GM06990 (cell line): ENCODE measurements at regions not wholly inside any gene's neighbourhood (a gene's known extent, or its start where the extent isn't known, plus 50 kb on each side); places are given as distances from the start of the nearest gene placed in this dataset.
A peak's percentile ranks its signal among the peaks of the same experiment; 100 is the strongest.

ENCODE experiments used
- DNase-seq: peaks from one replicate; pipeline ENCODE4 v3.0.0-alpha.2; 2011; ENCODE audit not compliant: insufficient read length; ENCODE audit errors: extremely low read depth
- H3K27me3 ChIP-seq: replicated peaks from 2 replicates; pipeline ENCODE4 v1.6.0; 2011; ENCODE audit warnings: low read length; ENCODE audit not compliant: control insufficient read depth, insufficient read depth
- H3K36me3 ChIP-seq: 2 replicates; pipeline ENCODE4 v1.5.1; 2011; ENCODE audit warnings: low read length; ENCODE audit not compliant: control insufficient read depth, insufficient read depth
- H3K4me3 ChIP-seq: replicated peaks from 2 replicates; pipeline ENCODE4 v1.5.1; 2011; ENCODE audit warnings: low read depth, mild to moderate bottlenecking, control low read depth, low read length
- CTCF ChIP-seq: IDR thresholded peaks from 2 replicates; pipeline ENCODE4 v1.5.1; 2011; ENCODE audit warnings: low read length, control low read depth, mild to moderate bottlenecking, inconsistent platforms; ENCODE audit not compliant: insufficient read depth, poor library complexity, severe bottlenecking

GRCh38 chr3:87052499-87053260, 61.7 kb upstream of the VGLL3 start:
- DNase-seq, result peak; percentile 2
- TF ChIP-seq CTCF, result no peak
- no peak overlapping the region for H3K4me3 ChIP-seq
- H3K36me3 ChIP-seq, result no peaks in the 10 kb centered on the region
- H3K27me3 ChIP-seq, result no peaks in the 10 kb centered on the region

GRCh38 chr3:87047852-87048251, 56.9 kb upstream of the VGLL3 start:
- no peak for TF ChIP-seq CTCF
- Histone ChIP-seq H3K36me3 (no peaks in the 10 kb centered on the region), H3K27me3 (no peaks in the 10 kb centered on the region), H3K4me3 (no peak overlapping the region)
- no peak for DNase-seq

- Histone ChIP-seq H3K36me3 (no peaks in the 10 kb centered on the region), H3K4me3 (no peak overlapping the region), H3K27me3 (no peaks in the 10 kb centered on the region)
- no peak for DNase-seq
- TF ChIP-seq CTCF, result no peak
Measured at GRCh38 chr3:87046241-87046640, 55.3 kb upstream of the VGLL3 start.

GRCh38 chr3:87045473-87045872, 54.5 kb upstream of the VGLL3 start:
- TF ChIP-seq CTCF, result no peak
- no peak for DNase-seq
- no peaks in the 10 kb centered on the region for H3K36me3 ChIP-seq
- H3K4me3 ChIP-seq, result no peak overlapping the region
- no peaks in the 10 kb centered on the region for H3K27me3 ChIP-seq

GRCh38 chr3:87044846-87045245, 53.9 kb upstream of the VGLL3 start:
- H3K27me3 ChIP-seq, result no peaks in the 10 kb centered on the region
- H3K4me3 ChIP-seq, result no peak overlapping the region
- no peak for TF ChIP-seq CTCF
- no peak for DNase-seq
- H3K36me3 ChIP-seq, result no peaks in the 10 kb centered on the region

- H3K36me3 ChIP-seq, result no peaks in the 10 kb centered on the region
- DNase-seq, result no peak
- TF ChIP-seq CTCF, result no peak
- H3K4me3 ChIP-seq, result no peak overlapping the region
- H3K27me3 ChIP-seq, result no peaks in the 10 kb centered on the region
Measured at GRCh38 chr3:87044409-87044808, 53.5 kb upstream of the VGLL3 start.
